ENCODE measurements at regions not wholly inside any gene's neighbourhood (a gene's known extent, or its start where the extent isn't known, plus 50 kb on each side); places are given as distances from the start of the nearest gene placed in this dataset.

DNA sequence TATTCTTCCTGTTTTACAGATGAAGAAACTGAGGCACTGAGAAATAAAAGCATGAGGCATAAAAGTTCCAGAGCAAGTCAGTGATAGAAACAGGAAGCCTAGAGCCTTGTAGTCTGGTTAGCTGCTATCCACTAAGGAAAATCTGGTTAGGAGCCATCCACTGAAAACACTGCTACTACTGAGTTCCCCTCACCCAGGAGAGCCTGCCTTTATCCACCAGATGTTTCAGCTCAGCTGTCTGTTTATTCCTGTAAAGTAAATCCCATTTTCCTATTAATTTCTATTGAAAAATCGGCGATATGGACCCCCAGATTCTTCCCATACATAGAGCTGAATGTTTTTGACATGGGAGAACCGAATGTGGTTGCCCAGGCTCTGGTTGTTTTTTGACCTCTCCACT is 63.7 kb upstream of the LMO4 start:
- Histone ChIP-seq H2AFZ (ENCODE audit: low read depth, low read length) (no peak overlapping the region), H4K20me1 (replicated peaks; ENCODE audit: control insufficient read depth, insufficient read depth, low read length) (no peaks in the 10 kb centered on the region; the same call in 1 of the 2 replicates), H3K9me1 (ENCODE audit: control insufficient read depth, insufficient read depth, low read length) (no peaks in the 10 kb centered on the region), H3K4me2 (ENCODE audit: insufficient read depth, low read length) (no peak overlapping the region), H3K27me3 (ENCODE audit: control insufficient read depth in 2 of 2, insufficient read depth in 2 of 2, low read length in 2 of 2) (no peaks in the 10 kb centered on the region), H3K9ac (ENCODE audit: insufficient read depth in 1 of 2, low read depth in 2 of 2, low read length in 2 of 2) (no peak overlapping the region), H3K4me3 (no peak overlapping the region), H3K79me2 (ENCODE audit: control insufficient read depth, insufficient read depth, low read length) (no peaks in the 10 kb centered on the region), H3K27ac (ENCODE audit: extremely low read depth, low read depth, low read length) (no peak overlapping the region), H3K4me1 (replicated peaks in 1 of 2; ENCODE audit: control insufficient read depth in 2 of 2, insufficient read depth in 2 of 2, low read length in 2 of 2) (no peaks in the 10 kb centered on the region), H3K36me3 (ENCODE audit: control insufficient read depth, insufficient read depth, low read length) (no peaks in the 10 kb centered on the region), H3K9me3 (replicated peaks; ENCODE audit: control insufficient read depth, insufficient read depth, low read depth, low read length) (no peaks in the 10 kb centered on the region)
- no TSS peak for BruUV-seq (replicated peaks)
- no peak for FAIRE-seq
- TF ChIP-seq, protein P1, sequence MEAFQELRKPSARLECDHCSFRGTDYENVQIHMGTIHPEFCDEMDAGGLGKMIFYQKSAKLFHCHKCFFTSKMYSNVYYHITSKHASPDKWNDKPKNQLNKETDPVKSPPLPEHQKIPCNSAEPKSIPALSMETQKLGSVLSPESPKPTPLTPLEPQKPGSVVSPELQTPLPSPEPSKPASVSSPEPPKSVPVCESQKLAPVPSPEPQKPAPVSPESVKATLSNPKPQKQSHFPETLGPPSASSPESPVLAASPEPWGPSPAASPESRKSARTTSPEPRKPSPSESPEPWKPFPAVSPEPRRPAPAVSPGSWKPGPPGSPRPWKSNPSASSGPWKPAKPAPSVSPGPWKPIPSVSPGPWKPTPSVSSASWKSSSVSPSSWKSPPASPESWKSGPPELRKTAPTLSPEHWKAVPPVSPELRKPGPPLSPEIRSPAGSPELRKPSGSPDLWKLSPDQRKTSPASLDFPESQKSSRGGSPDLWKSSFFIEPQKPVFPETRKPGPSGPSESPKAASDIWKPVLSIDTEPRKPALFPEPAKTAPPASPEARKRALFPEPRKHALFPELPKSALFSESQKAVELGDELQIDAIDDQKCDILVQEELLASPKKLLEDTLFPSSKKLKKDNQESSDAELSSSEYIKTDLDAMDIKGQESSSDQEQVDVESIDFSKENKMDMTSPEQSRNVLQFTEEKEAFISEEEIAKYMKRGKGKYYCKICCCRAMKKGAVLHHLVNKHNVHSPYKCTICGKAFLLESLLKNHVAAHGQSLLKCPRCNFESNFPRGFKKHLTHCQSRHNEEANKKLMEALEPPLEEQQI (IDR thresholded peaks at IDR 0.05), result no peak
- WGBS (ENCODE audit: insufficient coverage, low coverage, missing lambda C conversion rate), result 0% methylated on average over 3 of the region's 3 CpGs
- intact Hi-C loops (cut with micrococcal nuclease), result no loop called here
- POLR2A ChIA-PET, result no interaction called here
- CTCF ChIA-PET (ENCODE audit: low intra/inter-chr PET ratio), result no interaction called here
- no peak for ATAC-seq
- in situ Hi-C loops (cut with MboI), result no loop called here
- no peak for DNase-seq (ENCODE audit: extremely low read depth in 1 of 4, low spot score in 3 of 4)

DNA sequence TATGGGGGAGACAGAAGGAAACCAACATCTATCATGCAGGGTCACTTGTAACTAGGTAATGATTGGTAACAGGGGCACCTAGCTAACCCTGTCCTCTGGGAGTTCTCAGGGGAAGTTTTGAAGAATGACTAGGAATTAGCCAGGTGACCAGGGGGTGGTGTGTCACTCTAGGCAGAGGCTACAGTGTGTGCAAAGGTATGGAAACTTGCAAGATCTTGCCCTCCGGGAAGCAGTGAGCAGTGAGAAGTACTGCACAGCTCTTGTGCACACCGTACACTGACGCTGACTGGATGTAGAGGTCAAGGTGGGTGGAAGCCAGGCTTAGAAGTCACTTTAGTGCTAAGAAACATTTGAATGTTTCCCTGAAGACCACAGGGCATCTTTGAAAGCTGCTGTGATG is 62.9 kb upstream of the LMO4 start:
- no peaks in the 10 kb centered on the region for H3K36me3 ChIP-seq (ENCODE audit: control insufficient read depth, insufficient read depth, low read length)
- no peaks in the 10 kb centered on the region for H3K27me3 ChIP-seq (ENCODE audit: control insufficient read depth in 2 of 2, insufficient read depth in 2 of 2, low read length in 2 of 2)
- H3K4me2 ChIP-seq (ENCODE audit: insufficient read depth, low read length), result no peak overlapping the region
- no peak overlapping the region for H2AFZ ChIP-seq (ENCODE audit: low read depth, low read length)
- FAIRE-seq (no peak), DNase-seq (ENCODE audit: extremely low read depth in 1 of 4, low spot score in 3 of 4) (no peak), ATAC-seq (no peak)
- BruUV-seq (replicated peaks), result no TSS peak
- 0% methylated on average over 3 of the region's 3 CpGs for WGBS (ENCODE audit: insufficient coverage, low coverage, missing lambda C conversion rate)
- H3K9me3 ChIP-seq (replicated peaks; ENCODE audit: control insufficient read depth, insufficient read depth, low read depth, low read length), result no peaks in the 10 kb centered on the region
- ChIA-PET POLR2A (no interaction called here), CTCF (ENCODE audit: low intra/inter-chr PET ratio) (no interaction called here)
- no peaks in the 10 kb centered on the region for H3K79me2 ChIP-seq (ENCODE audit: control insufficient read depth, insufficient read depth, low read length)
- intact Hi-C loops (cut with micrococcal nuclease) (no loop called here), in situ Hi-C loops (cut with MboI) (no loop called here)
- no peak overlapping the region for H3K27ac ChIP-seq (ENCODE audit: extremely low read depth, low read depth, low read length)
- H3K4me3 ChIP-seq, result no peak overlapping the region
- no peaks in the 10 kb centered on the region; the same call in 1 of the 2 replicates for H4K20me1 ChIP-seq (replicated peaks; ENCODE audit: control insufficient read depth, insufficient read depth, low read length)
- H3K9ac ChIP-seq (ENCODE audit: insufficient read depth in 1 of 2, low read depth in 2 of 2, low read length in 2 of 2), result no peak overlapping the region
- no peaks in the 10 kb centered on the region for H3K9me1 ChIP-seq (ENCODE audit: control insufficient read depth, insufficient read depth, low read length)
- no peaks in the 10 kb centered on the region for H3K4me1 ChIP-seq (replicated peaks in 1 of 2; ENCODE audit: control insufficient read depth in 2 of 2, insufficient read depth in 2 of 2, low read length in 2 of 2)
- no peak for TF ChIP-seq HDAC1 (IDR thresholded peaks at IDR 0.05)
- no peak for TF ChIP-seq ZNF239 (CRISPR knock-in tag; IDR thresholded peaks at IDR 0.05)
- no peak for TF ChIP-seq JUNB (CRISPR knock-in tag; conservative IDR thresholded peaks at IDR 0.05)
- no peak for TF ChIP-seq ZNF780A (CRISPR knock-in tag; IDR thresholded peaks at IDR 0.05)
- no peak for TF ChIP-seq MCM2 (IDR thresholded peaks at IDR 0.05; ENCODE audit: low read depth)
- TF ChIP-seq ZFP36 (IDR thresholded peaks at IDR 0.05; ENCODE audit: low read depth, low read length, partially characterized antibody), result no peak
